IPS-15b (cell line): ENCODE measurements at regions not wholly inside any gene's neighbourhood (a gene's known extent, or its start where the extent isn't known, plus 50 kb on each side); places are given as distances from the start of the nearest gene placed in this dataset.

Source experiments
- H3K27me3 ChIP-seq: one replicate; pipeline ENCODE4 v1.6.1; 2013; ENCODE audit warnings: low read length; ENCODE audit not compliant: control insufficient read depth, insufficient read depth
- H3K36me3 ChIP-seq: one replicate; pipeline ENCODE4 v1.6.1; 2013; ENCODE audit warnings: low read length; ENCODE audit not compliant: control insufficient read depth, insufficient read depth
- H3K4me1 ChIP-seq: one replicate; pipeline ENCODE4 v1.6.1; 2013; ENCODE audit warnings: mild to moderate bottlenecking, low read length; ENCODE audit not compliant: control insufficient read depth, insufficient read depth
- H3K4me3 ChIP-seq: one replicate; pipeline ENCODE4 v1.5.1; 2013; ENCODE audit warnings: low read depth, low read length
- H3K9ac ChIP-seq: one replicate; pipeline ENCODE4 v1.6.1; 2013; ENCODE audit warnings: low read depth, mild to moderate bottlenecking, low read length
- H3K9me3 ChIP-seq: one replicate; pipeline ENCODE4 v1.6.1; 2013; ENCODE audit warnings: mild to moderate bottlenecking, low read length; ENCODE audit not compliant: control insufficient read depth, insufficient read depth

DNA sequence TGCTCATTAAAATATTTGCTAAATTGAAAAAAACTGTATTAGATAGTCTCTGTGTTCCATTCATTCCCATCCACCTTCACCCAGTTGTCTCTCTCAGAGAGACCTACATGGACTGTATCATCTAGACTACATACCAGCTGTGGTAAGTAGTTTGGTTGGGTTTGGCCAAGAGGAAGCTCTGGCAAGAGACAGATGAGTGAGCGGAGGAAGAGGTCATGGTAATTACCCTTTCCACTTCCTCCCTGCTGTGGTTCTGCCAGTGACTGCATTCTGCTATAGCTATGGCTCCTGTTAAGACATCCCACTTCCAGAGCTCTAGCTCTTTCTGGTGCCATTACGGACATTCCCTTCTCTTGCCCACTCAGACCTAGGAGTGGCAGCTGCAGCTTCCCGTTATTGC lies 239.0 kb upstream of the MID1 start:
- Histone ChIP-seq H3K36me3 (no peaks in the 10 kb centered on the region), H3K4me3 (no peak overlapping the region), H3K9me3 (no peaks in the 10 kb centered on the region), H3K27me3 (no peaks in the 10 kb centered on the region), H3K9ac (no peak overlapping the region), H3K4me1 (no peaks in the 10 kb centered on the region)

DNA sequence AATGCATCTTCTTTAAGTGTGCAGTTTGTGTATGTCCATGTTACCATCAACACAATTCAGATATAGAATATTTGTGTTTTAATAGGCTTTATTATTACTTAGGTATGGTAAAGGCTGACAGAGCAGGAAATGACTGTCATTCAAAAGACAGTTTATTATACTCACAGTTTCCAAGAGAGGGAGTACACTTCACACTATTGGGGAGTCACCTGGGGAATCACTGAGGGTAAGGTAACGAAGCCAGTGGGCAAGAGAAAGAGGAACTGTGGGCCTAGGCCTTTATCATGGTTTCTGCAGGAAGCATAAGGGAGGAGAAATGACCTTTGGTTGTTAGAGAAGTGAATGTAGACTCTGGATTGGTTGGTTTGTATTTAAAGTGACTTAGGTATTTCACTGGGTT lies 235.1 kb upstream of the HCCS start:
- H3K36me3 ChIP-seq: no peaks in the 10 kb centered on the region
- H3K27me3 ChIP-seq: no peaks in the 10 kb centered on the region
- no peaks in the 10 kb centered on the region for H3K4me1 ChIP-seq
- H3K9ac ChIP-seq: no peak overlapping the region
- no peak overlapping the region for H3K4me3 ChIP-seq
- no peaks in the 10 kb centered on the region for H3K9me3 ChIP-seq

DNA sequence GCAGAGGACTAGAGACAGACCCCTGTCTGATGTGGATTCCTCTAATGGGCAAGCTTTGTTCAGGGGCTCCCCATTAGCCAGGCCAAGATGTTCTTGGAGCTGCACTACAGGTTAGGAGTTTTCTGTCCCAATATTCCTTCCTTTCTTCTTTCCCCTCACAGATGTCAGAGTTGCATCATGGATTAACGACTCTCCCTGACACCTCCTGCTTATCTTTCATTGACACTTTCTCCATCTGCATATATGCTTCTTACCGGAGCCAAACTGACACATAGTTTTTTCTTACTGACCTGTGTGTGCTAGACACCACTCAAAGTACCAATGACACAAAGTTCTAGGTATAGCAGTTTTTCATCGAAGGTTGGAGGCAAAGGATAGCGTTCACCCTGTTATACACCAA lies 228.6 kb upstream of the HCCS start:
- H3K27me3 ChIP-seq: no peaks in the 10 kb centered on the region
- H3K36me3 ChIP-seq: no peaks in the 10 kb centered on the region
- no peaks in the 10 kb centered on the region for H3K4me1 ChIP-seq
- H3K4me3 ChIP-seq: no peak overlapping the region
- no peak overlapping the region for H3K9ac ChIP-seq
- no peaks in the 10 kb centered on the region for H3K9me3 ChIP-seq

DNA sequence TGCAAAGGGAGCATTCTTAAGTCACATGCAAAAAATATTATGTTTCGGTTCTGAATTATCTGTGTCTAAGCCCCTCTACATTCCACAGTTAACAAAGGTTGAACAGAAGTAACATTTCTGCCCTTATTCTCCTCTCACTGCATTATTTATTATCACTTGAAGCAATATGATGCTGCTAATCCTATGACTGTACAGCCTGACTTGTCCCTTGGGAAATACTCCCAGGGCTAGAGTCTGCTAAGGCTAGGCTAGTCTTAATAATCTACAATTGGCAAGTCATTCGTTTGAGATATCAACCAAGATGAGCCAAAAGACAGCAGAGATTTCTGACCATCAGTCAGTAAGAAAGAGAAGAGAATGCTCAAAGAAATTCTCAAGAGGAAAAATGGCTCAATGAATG lies 226.9 kb upstream of the HCCS start:
- Histone ChIP-seq H3K9me3 (no peaks in the 10 kb centered on the region), H3K4me3 (no peak overlapping the region), H3K4me1 (no peaks in the 10 kb centered on the region), H3K36me3 (no peaks in the 10 kb centered on the region), H3K9ac (no peak overlapping the region), H3K27me3 (no peaks in the 10 kb centered on the region)

DNA sequence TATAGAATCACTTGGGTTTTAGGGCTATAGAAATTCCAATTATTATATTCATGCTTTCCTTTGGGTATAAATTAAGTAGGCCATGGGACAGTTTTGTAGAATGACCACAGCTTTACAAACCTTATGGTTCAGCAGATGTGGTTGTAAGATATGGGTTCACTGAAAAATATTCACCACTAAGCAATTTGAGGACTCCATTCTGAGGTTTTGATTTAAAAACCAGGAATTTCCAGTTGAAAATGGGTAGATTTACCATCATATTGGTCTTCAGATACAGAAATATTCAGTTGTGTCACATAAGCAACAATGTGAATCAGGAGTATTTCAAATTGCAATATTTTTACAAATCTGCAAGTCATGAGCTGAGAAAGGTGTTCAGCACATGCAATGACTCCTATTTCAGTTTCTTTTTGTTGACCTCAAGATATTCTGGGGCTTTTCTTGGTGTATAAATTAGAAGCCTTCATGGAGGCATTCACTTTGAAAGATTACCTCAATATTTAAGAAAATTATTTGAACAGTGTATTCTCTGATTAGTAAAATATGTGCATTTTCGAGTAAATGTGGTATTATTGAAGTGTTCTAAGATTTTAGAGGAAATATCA lies 218.4 kb upstream of the HCCS start:
- Histone ChIP-seq H3K4me1 (no peaks in the 10 kb centered on the region), H3K27me3 (no peaks in the 10 kb centered on the region), H3K4me3 (no peak overlapping the region), H3K9me3 (no peaks in the 10 kb centered on the region), H3K36me3 (no peaks in the 10 kb centered on the region), H3K9ac (no peak overlapping the region)

DNA sequence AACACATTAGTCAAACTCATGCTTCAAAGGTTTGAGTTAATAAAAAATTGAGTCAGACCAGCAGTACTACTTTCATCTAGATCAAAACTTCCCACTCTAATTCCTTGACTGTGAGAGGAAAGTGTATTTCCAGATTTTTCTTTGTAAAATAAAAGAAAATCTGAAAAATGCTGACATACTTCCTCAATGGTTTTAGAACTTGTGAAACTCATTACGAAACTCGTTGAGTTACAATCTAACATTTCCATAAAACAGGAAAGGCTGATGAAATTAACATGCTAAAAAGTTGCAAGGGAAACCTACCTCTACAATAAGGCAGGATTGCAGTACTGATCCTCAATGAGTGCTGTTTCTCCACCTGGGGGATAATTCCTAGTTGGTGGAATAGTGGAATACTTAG lies 217.8 kb upstream of the HCCS start:
- H3K36me3 ChIP-seq: no peaks in the 10 kb centered on the region
- H3K9ac ChIP-seq: no peak overlapping the region
- H3K4me1 ChIP-seq: no peaks in the 10 kb centered on the region
- H3K4me3 ChIP-seq: no peak overlapping the region
- H3K27me3 ChIP-seq: no peaks in the 10 kb centered on the region
- H3K9me3 ChIP-seq: no peaks in the 10 kb centered on the region

DNA sequence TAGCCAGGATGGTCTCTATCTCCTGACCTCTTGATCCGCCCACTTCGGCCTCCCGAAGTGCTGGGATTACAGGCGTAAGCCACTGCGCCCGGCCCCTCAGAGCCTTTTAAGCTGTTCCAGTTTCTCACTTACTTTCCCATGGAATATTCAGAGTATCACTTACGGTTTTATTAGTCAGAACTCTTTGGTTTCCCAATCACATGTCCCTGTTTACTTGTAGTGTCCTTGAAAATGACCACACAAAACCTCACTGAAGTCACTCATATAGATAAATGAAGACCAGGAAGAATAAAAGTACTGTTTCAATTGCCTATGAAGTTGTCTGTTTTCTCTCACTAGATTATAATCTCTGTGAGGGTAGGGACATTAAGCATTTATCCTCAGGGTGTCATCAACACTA lies 217.2 kb upstream of the HCCS start:
- no peak overlapping the region for H3K9ac ChIP-seq
- H3K4me1 ChIP-seq: no peaks in the 10 kb centered on the region
- H3K27me3 ChIP-seq: no peaks in the 10 kb centered on the region
- H3K36me3 ChIP-seq: no peaks in the 10 kb centered on the region
- H3K4me3 ChIP-seq: no peak overlapping the region
- no peaks in the 10 kb centered on the region for H3K9me3 ChIP-seq

DNA sequence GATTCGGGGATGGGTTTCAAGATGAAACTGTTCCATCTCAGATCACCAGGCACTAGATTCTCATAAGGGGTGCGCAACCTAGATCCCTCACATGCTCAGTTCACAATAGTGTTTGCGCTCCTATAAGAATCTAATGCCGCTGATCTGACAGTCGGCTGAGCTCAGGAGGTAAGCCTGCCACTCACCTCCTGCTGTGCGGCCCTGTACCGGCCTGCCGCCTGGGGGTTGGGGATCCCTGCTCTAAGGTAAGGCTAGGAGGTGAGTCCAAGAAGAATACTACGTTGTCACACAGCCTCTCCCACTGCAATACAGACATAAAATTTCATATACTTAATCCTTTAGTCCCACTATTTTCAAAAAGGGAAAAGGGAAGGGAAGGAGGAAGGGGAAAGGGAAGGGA lies 213.4 kb upstream of the HCCS start:
- no peak overlapping the region for H3K4me3 ChIP-seq
- no peaks in the 10 kb centered on the region for H3K4me1 ChIP-seq
- H3K9ac ChIP-seq: no peak overlapping the region
- no peaks in the 10 kb centered on the region for H3K36me3 ChIP-seq
- no peaks in the 10 kb centered on the region for H3K27me3 ChIP-seq
- peaks cover 2% of the 10 kb centered on the region for H3K9me3 ChIP-seq

DNA sequence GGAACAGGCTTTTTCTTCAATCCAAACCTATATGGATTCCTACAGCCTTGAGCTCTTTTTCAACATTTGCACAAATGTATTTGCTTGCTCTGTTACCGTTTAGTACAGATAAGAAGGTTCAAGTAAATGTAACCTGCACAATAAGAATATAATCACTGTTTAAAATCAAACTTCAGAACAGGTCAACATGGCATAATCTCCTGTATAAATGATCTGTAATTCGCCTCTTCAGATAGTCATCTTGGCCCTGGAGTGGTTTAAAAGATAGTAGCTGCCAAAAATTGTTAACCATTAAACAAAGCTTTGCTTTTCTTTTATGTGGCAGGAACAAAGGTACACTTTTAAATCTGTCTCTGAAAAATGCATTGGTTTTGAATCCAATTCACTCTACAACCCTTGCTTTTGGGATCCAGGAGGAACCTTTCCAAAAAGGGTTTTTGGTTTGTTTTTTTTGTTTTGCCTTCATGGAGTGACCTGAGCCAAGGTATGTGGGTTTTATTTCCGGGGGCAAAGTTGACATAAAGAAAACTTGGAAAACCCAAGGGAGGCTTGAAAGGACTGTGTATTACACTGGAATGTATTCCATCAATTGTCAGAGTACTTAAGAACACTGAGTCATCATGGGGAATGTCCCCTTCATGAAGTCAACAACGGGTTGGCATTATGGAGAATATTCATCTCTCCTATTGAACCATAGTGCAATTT lies 210.4 kb upstream of the HCCS start:
- no peak overlapping the region for H3K9ac ChIP-seq
- H3K9me3 ChIP-seq: peaks cover 2% of the 10 kb centered on the region
- no peaks in the 10 kb centered on the region for H3K36me3 ChIP-seq
- H3K4me1 ChIP-seq: no peaks in the 10 kb centered on the region
- no peaks in the 10 kb centered on the region for H3K27me3 ChIP-seq
- H3K4me3 ChIP-seq: no peak overlapping the region

DNA sequence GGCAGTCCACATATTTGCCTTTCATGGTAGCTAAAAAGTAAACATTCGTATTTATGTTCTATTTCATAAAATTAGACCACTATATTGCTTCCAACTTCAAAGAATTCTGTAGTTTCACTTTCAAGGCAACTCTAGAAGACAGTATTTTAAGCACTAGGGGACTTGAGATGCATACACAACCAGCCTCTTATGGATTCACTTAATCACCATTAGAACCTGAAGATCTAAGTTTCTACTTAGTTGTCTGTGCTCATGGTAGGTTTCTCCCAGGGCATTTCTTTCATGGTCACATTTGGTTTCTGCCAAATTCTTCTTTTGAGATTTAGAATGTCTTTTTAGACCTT lies 209.9 kb upstream of the HCCS start:
- Histone ChIP-seq H3K27me3 (no peaks in the 10 kb centered on the region), H3K9me3 (peaks cover 2% of the 10 kb centered on the region), H3K4me1 (no peaks in the 10 kb centered on the region), H3K9ac (no peak overlapping the region), H3K4me3 (no peak overlapping the region), H3K36me3 (no peaks in the 10 kb centered on the region)

DNA sequence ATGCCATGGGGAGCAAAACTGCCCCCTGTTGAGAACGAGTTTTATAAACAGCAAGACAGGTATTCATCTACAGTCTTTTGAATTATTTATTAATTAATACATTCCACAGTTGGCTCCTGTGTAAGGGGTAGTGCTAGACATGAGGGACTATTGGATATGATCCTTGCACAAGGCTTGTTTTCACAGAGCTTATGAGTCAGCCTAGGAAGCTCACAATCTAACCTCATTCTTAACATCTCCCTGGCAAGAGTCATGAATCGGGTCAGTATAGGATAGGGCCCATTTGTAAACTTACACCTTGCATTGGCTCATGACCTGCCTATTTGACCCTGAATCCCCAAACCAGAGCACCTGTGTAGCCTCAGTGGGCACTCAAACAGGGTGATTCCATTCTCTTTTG lies 209.1 kb upstream of the HCCS start:
- Histone ChIP-seq H3K4me3 (no peak overlapping the region), H3K27me3 (no peaks in the 10 kb centered on the region), H3K36me3 (no peaks in the 10 kb centered on the region), H3K9me3 (peaks cover 2% of the 10 kb centered on the region), H3K9ac (no peak overlapping the region), H3K4me1 (no peaks in the 10 kb centered on the region)

DNA sequence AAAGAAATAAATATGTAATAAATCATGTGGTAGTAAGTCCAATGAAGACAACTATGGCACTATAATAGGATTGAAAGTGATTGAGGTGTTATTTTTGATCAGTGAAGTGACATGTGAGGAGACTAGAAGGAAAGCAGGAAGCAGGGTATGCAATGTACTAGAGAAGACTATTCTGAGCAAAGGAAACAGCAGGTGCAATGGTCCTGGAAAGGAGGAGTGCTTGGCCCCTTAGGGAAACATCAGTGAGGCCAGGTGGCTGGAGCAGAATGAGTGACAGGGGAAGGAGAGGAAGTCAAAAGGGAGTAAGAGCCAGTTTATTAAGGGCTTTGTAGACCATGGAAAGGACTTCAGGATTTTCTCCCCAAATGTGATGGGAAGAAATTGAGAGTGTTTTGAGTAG lies 207.6 kb upstream of the HCCS start:
- Histone ChIP-seq H3K9ac (no peak overlapping the region), H3K36me3 (no peaks in the 10 kb centered on the region), H3K4me1 (no peaks in the 10 kb centered on the region), H3K27me3 (no peaks in the 10 kb centered on the region), H3K4me3 (no peak overlapping the region), H3K9me3 (peaks cover 2% of the 10 kb centered on the region)
